Right atrium auricular region (tissue), 2 donors: ENCODE measurements at regions not wholly inside any gene's neighbourhood (a gene's known extent, or its start where the extent isn't known, plus 50 kb on each side); places are given as distances from the start of the nearest gene placed in this dataset.

ENCODE experiments used
- DNase-seq: peaks from one replicate; pipeline ENCODE4 v3.0.0-alpha.2; 2019; ENCODE audit warnings: low spot score
- H3K27ac ChIP-seq, 2 donors: fragments of 200-600 bp; sonication (generic); 1 replicate in 1 of 2; 2 replicates in 1 of 2; pipeline ENCODE4 v1.5.1; 2016 to 2019
- H3K27me3 ChIP-seq, 2 donors: fragments of 200-600 bp; sonication (generic); one replicate each; pipeline versions ENCODE4 v1.5.1 to v1.6.0; 2017 to 2019
- H3K36me3 ChIP-seq: fragments of 200-600 bp; sonication (generic); one replicate; pipeline ENCODE4 v1.5.1; 2016
- H3K4me1 ChIP-seq, 2 donors: fragments of 200-600 bp; sonication (generic); one replicate each; pipeline versions ENCODE4 v1.5.1 to v1.6.0; 2017 to 2019
- H3K4me3 ChIP-seq, 2 donors: fragments of 200-600 bp; sonication (generic); 1 replicate in 1 of 2; 2 replicates in 1 of 2; pipeline ENCODE4 v1.5.1; 2017 to 2019; ENCODE audit warnings: mild to moderate bottlenecking in 1 of 2, moderate library complexity in 1 of 2
- H3K9me3 ChIP-seq, 2 donors: fragments of 200-600 bp; sonication (generic); one replicate each; pipeline ENCODE4 v1.5.1; 2019
- CTCF ChIP-seq, 2 donors: fragments of 200-600 bp; sonication (generic); IDR thresholded peaks; one replicate each; pipeline ENCODE4 v1.5.1; 2019; ENCODE audit warnings: antibody characterized with exemption in 2 of 2

GRCh38 chr12:111211910-111212757 is 156.8 kb downstream of the PHETA1 start:
- Histone ChIP-seq H3K36me3 (no peaks in the 10 kb centered on the region), H3K27me3 (no peaks in the 10 kb centered on the region), H3K9me3 (no peaks in the 10 kb centered on the region), H3K27ac (no peak overlapping the region), H3K4me1 (no peaks in the 10 kb centered on the region), H3K4me3 (no peak overlapping the region)
- TF ChIP-seq CTCF (IDR thresholded peaks at IDR 0.05), result no peak
- no peak for DNase-seq

GRCh38 chr12:111209811-111210210 is 159.1 kb downstream of the PHETA1 start:
- H3K27ac ChIP-seq, result no peak overlapping the region
- TF ChIP-seq CTCF (IDR thresholded peaks at IDR 0.05), result no peak
- H3K4me3 ChIP-seq, result no peak overlapping the region
- no peaks in the 10 kb centered on the region for H3K36me3 ChIP-seq
- H3K4me1 ChIP-seq, result no peaks in the 10 kb centered on the region
- DNase-seq, result no peak
- H3K27me3 ChIP-seq, result no peaks in the 10 kb centered on the region
- H3K9me3 ChIP-seq, result no peaks in the 10 kb centered on the region

DNA sequence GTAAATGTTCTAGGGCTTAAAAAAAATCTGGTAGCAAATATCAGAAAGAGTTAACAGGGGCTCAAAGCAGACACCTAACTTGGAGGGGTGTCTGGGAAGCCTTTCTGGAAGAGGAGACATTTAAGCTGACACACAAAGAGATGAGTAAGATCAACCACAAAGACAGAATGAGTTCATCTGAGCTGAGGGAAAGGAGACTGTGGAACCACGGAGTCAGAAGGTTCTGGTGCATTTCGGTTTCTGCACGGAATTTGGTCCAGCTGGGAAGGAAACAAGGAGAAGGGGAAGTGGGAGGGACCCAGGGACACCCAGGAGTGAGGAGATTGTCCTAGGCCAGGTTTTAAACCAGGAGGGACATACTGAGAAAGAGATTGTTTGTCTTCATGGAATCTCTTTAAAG is 161.1 kb downstream of the PHETA1 start:
- Histone ChIP-seq H3K36me3 (no peaks in the 10 kb centered on the region), H3K9me3 (no peaks in the 10 kb centered on the region), H3K27me3 (no peaks in the 10 kb centered on the region), H3K4me3 (no peak overlapping the region), H3K27ac (no peak overlapping the region), H3K4me1 (no peaks in the 10 kb centered on the region)
- no peak for TF ChIP-seq CTCF (IDR thresholded peaks at IDR 0.05)
- DNase-seq, result no peak

DNA sequence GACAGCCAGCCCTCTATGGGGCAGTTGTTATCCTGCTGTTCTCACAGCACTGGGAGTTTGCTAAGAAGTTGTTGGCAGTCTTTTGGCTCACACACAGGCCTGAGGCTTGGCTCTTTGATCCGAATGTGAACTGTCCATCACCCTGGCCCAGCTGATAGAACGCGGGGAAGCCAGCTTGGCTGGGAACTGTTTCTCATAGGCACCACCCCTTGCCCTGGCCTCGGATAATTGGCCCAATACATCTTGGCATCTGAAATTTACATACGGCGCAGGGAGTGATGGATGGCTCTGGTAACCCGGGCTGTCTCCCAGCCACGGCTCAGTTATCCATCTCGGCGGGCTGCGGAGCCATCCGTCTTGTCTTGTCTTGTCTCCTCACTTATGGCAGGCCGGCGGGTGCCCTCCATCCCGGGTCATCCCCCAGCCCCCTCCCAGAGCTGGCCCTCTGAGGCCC is 164.1 kb downstream of the PHETA1 start:
- no peak for DNase-seq
- Histone ChIP-seq H3K36me3 (no peaks in the 10 kb centered on the region), H3K27me3 (peaks cover 0 to 3% of the 10 kb centered on the region in 2 donors), H3K9me3 (no peaks in the 10 kb centered on the region), H3K4me1 (no peaks in the 10 kb centered on the region), H3K27ac (no peak overlapping the region), H3K4me3 (no peak overlapping the region)
- no peak for TF ChIP-seq CTCF (IDR thresholded peaks at IDR 0.05)

DNA sequence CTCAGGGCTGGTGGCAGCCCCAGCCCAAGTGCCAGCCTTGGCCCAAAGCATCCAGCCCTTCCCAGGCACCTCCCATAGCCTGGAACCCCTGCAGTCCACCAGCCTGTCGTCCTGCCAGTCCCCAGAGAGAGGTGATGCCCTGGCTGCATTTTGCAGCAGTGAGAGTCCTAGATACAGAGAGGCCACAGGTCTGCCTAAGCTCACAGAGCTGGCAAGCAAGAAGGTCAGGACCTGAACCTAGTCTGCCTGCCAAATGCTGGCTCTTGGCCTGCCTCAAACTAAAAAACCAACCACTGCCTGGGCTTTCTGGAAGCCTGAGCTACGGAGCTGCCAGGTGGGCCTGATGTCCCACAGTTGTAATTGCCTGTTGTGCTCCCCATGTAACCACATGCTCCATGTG is 164.9 kb downstream of the PHETA1 start:
- Histone ChIP-seq H3K4me1 (no peaks in the 10 kb centered on the region), H3K27me3 (peaks cover 0 to 3% of the 10 kb centered on the region in 2 donors), H3K27ac (no peak overlapping the region), H3K4me3 (no peak overlapping the region), H3K9me3 (no peaks in the 10 kb centered on the region), H3K36me3 (no peaks in the 10 kb centered on the region)
- TF ChIP-seq CTCF (IDR thresholded peaks at IDR 0.05), result no peak
- no peak for DNase-seq

DNA sequence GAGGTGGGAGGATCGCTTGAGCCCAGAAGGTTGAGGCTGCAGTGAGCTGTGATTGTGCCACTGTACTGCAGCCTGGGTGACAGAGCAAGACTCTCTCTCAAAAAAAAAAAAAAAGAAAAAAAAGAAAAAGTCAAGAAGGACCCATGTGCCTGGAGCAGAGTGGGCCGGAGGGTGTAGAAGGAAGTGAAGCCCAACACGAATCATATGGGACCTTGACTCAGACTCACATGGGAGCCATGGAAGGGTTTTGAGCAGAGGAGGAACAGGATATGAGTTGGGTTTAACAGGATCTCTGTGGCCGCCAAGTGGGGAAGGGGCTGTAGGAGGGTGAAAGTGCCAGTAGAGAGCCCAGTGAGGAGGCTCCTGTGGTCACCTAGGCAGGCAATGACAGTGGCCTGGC is 165.4 kb downstream of the PHETA1 start:
- Histone ChIP-seq H3K27me3 (peaks cover 0 to 3% of the 10 kb centered on the region in 2 donors), H3K4me3 (no peak overlapping the region), H3K9me3 (no peaks in the 10 kb centered on the region), H3K4me1 (no peaks in the 10 kb centered on the region), H3K36me3 (no peaks in the 10 kb centered on the region), H3K27ac (no peak overlapping the region)
- no peak for TF ChIP-seq CTCF (IDR thresholded peaks at IDR 0.05)
- no peak for DNase-seq
